D721Med (cell line): ENCODE measurements at regions not wholly inside any gene's neighbourhood (a gene's known extent, or its start where the extent isn't known, plus 50 kb on each side); places are given as distances from the start of the nearest gene placed in this dataset.

Experiments used
- DNase-seq: peaks from one replicate; pipeline ENCODE4 v3.0.0; 2011; ENCODE audit warnings: low spot score; ENCODE audit not compliant: insufficient read length
- FAIRE-seq: peaks from 2 replicates; lab custom pipeline; 2011; peaks lifted over from hg19 to GRCh38; lab: Jason Lieb, UNC
- TF ChIP-seq, protein P1 (sequence below): IDR thresholded peaks from 2 replicates; pipeline ENCODE4 v1.5.1; 2012; ENCODE audit warnings: mild to moderate bottlenecking, control low read depth; ENCODE audit not compliant: insufficient read depth; ENCODE audit errors: missing control alignments

DNA sequence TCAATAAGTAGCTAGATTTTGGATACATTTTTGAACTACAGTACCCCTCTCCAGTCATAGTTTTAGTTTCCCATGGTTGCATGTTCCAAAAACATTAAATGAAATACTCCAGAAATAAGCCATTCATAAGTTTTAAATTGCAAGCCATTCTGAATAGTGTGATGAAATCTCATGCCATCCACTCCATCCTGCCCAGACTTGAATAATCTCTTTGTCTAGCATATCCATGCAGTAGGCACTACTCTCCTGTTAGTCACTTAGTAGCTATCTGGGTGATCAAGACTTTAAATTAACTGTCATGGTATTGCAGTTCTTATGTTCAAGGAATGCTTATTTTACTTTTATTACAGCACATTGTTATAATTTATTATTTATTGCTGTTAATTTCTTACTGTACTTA lies 237.4 kb downstream of the SPANXN1 start:
- TF ChIP-seq, protein P1, sequence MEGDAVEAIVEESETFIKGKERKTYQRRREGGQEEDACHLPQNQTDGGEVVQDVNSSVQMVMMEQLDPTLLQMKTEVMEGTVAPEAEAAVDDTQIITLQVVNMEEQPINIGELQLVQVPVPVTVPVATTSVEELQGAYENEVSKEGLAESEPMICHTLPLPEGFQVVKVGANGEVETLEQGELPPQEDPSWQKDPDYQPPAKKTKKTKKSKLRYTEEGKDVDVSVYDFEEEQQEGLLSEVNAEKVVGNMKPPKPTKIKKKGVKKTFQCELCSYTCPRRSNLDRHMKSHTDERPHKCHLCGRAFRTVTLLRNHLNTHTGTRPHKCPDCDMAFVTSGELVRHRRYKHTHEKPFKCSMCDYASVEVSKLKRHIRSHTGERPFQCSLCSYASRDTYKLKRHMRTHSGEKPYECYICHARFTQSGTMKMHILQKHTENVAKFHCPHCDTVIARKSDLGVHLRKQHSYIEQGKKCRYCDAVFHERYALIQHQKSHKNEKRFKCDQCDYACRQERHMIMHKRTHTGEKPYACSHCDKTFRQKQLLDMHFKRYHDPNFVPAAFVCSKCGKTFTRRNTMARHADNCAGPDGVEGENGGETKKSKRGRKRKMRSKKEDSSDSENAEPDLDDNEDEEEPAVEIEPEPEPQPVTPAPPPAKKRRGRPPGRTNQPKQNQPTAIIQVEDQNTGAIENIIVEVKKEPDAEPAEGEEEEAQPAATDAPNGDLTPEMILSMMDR: no peak
- no peak for FAIRE-seq
- DNase-seq: no peak

DNA sequence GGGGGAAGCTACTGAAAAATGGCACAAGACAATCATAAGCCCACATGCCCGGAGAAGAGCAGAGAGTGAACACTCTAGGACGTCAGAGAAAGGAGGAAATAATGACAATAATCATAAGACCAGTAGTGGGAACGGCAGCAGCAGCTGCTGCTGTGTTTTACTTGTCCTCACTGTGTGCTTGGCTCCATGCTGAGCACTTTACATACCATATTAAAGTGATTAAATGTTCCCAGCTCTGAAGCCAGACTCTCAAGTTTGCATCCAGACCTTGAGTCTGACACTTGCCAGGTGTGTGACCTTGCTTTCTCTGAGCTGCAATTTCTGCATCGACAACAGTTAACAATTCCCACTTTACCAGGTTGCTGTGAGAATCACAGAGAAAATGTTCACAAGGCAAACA lies 255.4 kb downstream of the SPANXN1 start:
- FAIRE-seq (no peak), DNase-seq (no peak)
- TF ChIP-seq, protein P1: no peak

DNA sequence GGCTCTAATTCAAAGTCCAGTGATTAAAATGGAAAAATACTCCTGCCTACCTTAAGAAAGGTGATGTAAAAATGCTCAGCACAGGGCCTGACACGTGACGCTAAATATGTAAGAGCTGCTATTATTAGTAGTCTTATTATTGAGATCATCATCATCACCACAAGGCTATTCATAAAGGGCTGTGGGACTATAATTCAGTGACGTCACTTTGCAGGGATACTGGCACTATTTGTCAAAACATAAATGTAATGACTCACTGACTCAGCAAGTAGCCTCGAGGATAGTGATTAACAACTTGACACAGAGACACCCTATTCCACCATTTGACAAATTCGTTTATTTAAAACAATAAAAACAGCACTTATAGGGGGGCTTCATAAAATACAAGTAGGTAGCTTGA lies 258.9 kb downstream of the SPANXN1 start:
- TF ChIP-seq, protein P1: no peak
- DNase-seq (no peak), FAIRE-seq (no peak)

DNA sequence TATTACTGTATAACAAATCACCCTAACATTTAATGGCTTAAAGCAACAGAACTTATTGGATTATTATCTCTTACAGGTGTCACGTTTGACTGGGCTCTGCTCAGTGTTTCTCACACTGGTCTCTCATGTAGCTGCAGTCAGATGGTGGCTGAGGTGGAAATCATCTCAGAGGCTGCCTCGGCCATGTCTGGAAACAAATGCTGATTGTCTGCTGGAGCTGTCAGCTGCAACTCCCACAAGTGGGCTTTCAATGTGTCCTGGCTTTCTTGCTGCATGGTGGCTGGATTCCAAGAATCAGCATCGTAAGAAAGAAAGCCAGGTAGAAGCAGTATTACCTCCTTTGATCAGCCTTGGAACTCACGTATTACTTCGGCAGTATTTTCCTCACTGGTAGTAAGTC lies 277.6 kb downstream of the SPANXN1 start:
- FAIRE-seq (no peak), DNase-seq (no peak)
- TF ChIP-seq, protein P1: no peak

DNA sequence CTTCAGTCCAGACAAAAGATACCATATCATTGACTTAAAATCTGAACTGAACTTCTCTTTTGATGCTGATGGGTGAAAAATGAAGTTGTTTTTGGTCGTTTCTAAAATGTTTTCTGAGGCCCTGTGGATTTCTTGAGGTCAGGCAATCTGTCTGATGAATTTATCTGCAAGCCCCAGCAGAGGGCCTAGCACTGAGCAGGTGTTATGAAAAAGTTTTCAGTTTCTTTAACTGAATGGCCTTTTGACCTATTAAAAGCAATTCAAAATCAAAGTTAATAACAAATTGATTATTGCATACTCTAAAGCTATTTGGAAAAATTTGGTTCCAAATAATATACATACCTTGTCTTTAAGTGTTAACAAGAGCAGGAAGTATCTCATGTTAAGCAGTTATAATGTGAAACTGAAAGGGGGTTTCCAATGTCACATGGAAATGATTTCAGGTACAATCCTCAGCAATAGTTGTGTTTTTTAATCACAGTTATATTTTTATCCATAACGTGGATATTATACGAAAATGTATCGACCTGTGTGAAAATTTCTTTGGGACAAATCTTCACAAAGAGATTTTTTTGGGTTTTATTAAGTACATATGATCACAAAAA lies 285.0 kb downstream of the SPANXN1 start:
- FAIRE-seq: no peak
- TF ChIP-seq, protein P1: no peak
- no peak for DNase-seq

DNA sequence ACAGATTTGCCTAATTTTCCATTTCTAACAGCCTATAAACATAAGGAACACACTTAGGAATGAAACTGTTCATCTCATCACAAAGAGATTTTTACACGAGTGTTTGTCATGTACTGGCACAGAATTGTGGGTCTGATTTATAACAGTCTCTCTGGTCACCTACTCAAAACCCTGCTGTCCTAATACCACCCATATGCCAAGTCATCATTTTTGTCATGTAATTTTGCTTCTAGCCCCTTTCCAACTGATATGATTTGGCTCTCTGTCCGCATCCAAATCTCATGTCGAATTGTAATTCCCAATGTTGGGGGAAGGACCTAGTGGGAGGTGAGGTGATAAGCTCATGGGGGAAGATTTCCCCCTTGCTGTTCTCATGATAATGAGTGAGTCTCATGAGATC lies 284.1 kb upstream of the SLITRK2 start:
- no peak for DNase-seq
- no peak for FAIRE-seq
- TF ChIP-seq, protein P1: no peak

DNA sequence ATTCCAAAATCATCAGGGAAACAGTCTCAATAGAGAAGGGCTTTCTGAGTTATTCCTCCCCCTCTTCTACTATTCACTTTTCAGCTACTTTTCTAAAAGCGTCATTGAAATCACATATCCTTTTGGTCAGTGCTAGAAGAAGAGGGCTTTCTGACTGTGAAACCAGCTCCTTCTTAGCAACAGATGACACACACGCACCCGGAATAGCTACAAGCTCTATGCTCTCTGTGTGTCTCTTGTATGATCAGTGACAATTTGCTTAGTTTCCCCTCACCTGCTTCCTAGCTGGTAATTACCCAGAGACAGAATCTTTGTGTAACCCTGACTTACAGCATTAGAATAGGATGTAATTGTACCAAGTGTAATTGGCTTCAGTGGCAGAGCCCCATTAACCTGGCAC lies 268.1 kb upstream of the SLITRK2 start:
- FAIRE-seq (no peak), DNase-seq (no peak)
- TF ChIP-seq, protein P1: no peak
